ENCODE measurements at regions not wholly inside any gene's neighbourhood (a gene's known extent, or its start where the extent isn't known, plus 50 kb on each side); places are given as distances from the start of the nearest gene placed in this dataset.
A peak's percentile ranks its signal among the peaks of the same experiment; 100 is the strongest.
"Not testable (repeated sequence)": the region's sequence is repeated elsewhere in the genome, so short reads cannot be mapped to it uniquely, and the experiment has no call there.

GRCh38 chr6:128598571-128598970 is 78.2 kb upstream of the PTPRK start:
- no peak for TF ChIP-seq JUND (IDR thresholded peaks at IDR 0.05; ENCODE audit: low read depth)
- no peak for DNase-seq (ENCODE audit: low read depth in 1 of 2, low spot score in 1 of 2)
- in situ Hi-C loops (cut with HindIII; ENCODE audit: low pct_unique_long_range_greater_than_20kb, low sequenced_read_pairs): no loop called here

GRCh38 chr6:128597956-128598355 is 77.6 kb upstream of the PTPRK start:
- no peak for DNase-seq (ENCODE audit: low read depth in 1 of 2, low spot score in 1 of 2)
- TF ChIP-seq JUND (IDR thresholded peaks at IDR 0.05; ENCODE audit: low read depth): no peak
- in situ Hi-C loops (cut with HindIII; ENCODE audit: low pct_unique_long_range_greater_than_20kb, low sequenced_read_pairs): no loop called here

- DNase-seq (ENCODE audit: low read depth in 1 of 2, low spot score in 1 of 2): no peak
- no peak for TF ChIP-seq JUND (IDR thresholded peaks at IDR 0.05; ENCODE audit: low read depth)
- in situ Hi-C loops (cut with HindIII; ENCODE audit: low pct_unique_long_range_greater_than_20kb, low sequenced_read_pairs): no loop called here
Observed at GRCh38 chr6:128597004-128597403, 76.6 kb upstream of the PTPRK start.

- no peak for TF ChIP-seq JUND (IDR thresholded peaks at IDR 0.05; ENCODE audit: low read depth)
Observed at GRCh38 chr6:128595544-128595943, 75.1 kb upstream of the PTPRK start.

GRCh38 chr6:128586095-128586494 is 65.7 kb upstream of the PTPRK start:
- no peak for TF ChIP-seq JUND (IDR thresholded peaks at IDR 0.05; ENCODE audit: low read depth)
- in situ Hi-C loops (cut with HindIII; ENCODE audit: low pct_unique_long_range_greater_than_20kb, low sequenced_read_pairs): no loop called here

More at GRCh38 chr6:128595544-128595943, 75.1 kb upstream of the PTPRK start:
- DNase-seq (ENCODE audit: low read depth in 1 of 2, low spot score in 1 of 2): no peak
- in situ Hi-C loops (cut with HindIII; ENCODE audit: low pct_unique_long_range_greater_than_20kb, low sequenced_read_pairs): no loop called here

GRCh38 chr6:128580224-128581110 is 60.1 kb upstream of the PTPRK start:
- DNase-seq (ENCODE audit: low read depth in 1 of 2, low spot score in 1 of 2): peak in 1 of 2 experiments; percentile 52
- TF ChIP-seq JUND (IDR thresholded peaks at IDR 0.05; ENCODE audit: low read depth): no peak
- in situ Hi-C loops (cut with HindIII; ENCODE audit: low pct_unique_long_range_greater_than_20kb, low sequenced_read_pairs): no loop called here

More at GRCh38 chr6:128586095-128586494, 65.7 kb upstream of the PTPRK start:
- DNase-seq (ENCODE audit: low read depth in 1 of 2, low spot score in 1 of 2): no peak

GRCh38 chr6:128575254-128575653 is 54.9 kb upstream of the PTPRK start:
- in situ Hi-C loops (cut with HindIII; ENCODE audit: low pct_unique_long_range_greater_than_20kb, low sequenced_read_pairs); DNase-seq (ENCODE audit: low read depth in 1 of 2, low spot score in 1 of 2): not testable (repeated sequence)

- in situ Hi-C loops (cut with HindIII; ENCODE audit: low pct_unique_long_range_greater_than_20kb, low sequenced_read_pairs): no loop called here
- no peak for TF ChIP-seq JUND (IDR thresholded peaks at IDR 0.05; ENCODE audit: low read depth)
- DNase-seq (ENCODE audit: low read depth in 1 of 2, low spot score in 1 of 2): no peak
Observed at GRCh38 chr6:128574402-128574801, 54.0 kb upstream of the PTPRK start.

GRCh38 chr6:128573036-128573435 is 52.6 kb upstream of the PTPRK start:
- no peak for TF ChIP-seq JUND (IDR thresholded peaks at IDR 0.05; ENCODE audit: low read depth)
- in situ Hi-C loops (cut with HindIII; ENCODE audit: low pct_unique_long_range_greater_than_20kb, low sequenced_read_pairs): no loop called here
- no peak for DNase-seq (ENCODE audit: low read depth in 1 of 2, low spot score in 1 of 2)

- DNase-seq (ENCODE audit: low read depth in 1 of 2, low spot score in 1 of 2): no peak
- in situ Hi-C loops (cut with HindIII; ENCODE audit: low pct_unique_long_range_greater_than_20kb, low sequenced_read_pairs): no loop called here
- no peak for TF ChIP-seq JUND (IDR thresholded peaks at IDR 0.05; ENCODE audit: low read depth)
Observed at GRCh38 chr6:128572294-128572693, 51.9 kb upstream of the PTPRK start.

GRCh38 chr6:128570680-128571063 is 50.3 kb upstream of the PTPRK start:
- peak in 1 of 2 experiments; percentile 49 for DNase-seq (ENCODE audit: low read depth in 1 of 2, low spot score in 1 of 2)
- TF ChIP-seq JUND (IDR thresholded peaks at IDR 0.05; ENCODE audit: low read depth): no peak
- in situ Hi-C loops (cut with HindIII; ENCODE audit: low pct_unique_long_range_greater_than_20kb, low sequenced_read_pairs): no loop called here

- in situ Hi-C loops (cut with HindIII; ENCODE audit: low pct_unique_long_range_greater_than_20kb, low sequenced_read_pairs): no loop called here
Observed at GRCh38 chr6:128569732-128570679, 49.6 kb upstream of the PTPRK start.

More at GRCh38 chr6:128569732-128570679, 49.6 kb upstream of the PTPRK start:
- peak; percentile 12 to 66 for DNase-seq (ENCODE audit: low read depth in 1 of 2, low spot score in 1 of 2)
- no peak for TF ChIP-seq JUND (IDR thresholded peaks at IDR 0.05; ENCODE audit: low read depth)
